ENCODE measurements at regions not wholly inside any gene's neighbourhood (a gene's known extent, or its start where the extent isn't known, plus 50 kb on each side); places are given as distances from the start of the nearest gene placed in this dataset.

DNA sequence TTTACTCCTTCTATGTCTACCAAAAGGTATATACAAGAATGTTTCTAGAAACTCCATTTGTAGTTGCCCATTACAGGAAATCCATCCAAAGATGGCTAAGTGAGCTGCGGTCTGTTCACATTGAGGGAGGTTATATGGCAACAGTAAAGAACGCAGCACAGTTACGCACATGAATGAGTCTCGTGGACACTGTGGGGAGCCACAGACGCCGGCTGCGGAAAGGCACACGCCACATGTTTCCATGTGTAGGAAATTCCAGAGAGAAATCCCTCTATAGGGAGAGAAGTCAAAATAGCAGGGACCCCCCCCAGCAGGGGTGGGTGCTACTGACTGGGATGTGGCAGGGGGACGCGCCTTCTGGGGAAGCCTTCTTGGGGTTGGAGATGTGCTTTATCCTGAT lies 139.0 kb upstream of the NCOR2 start:
- no peak for TF ChIP-seq CTCF (IDR thresholded peaks at IDR 0.05; ENCODE audit: low read depth, low read length, missing control alignments)
- H3K4me3 ChIP-seq (ENCODE audit: low read depth, low read length): no peak overlapping the region
- in situ Hi-C loops (cut with HindIII; ENCODE audit: low sequenced_read_pairs): no loop called here
- no peak for DNase-seq (ENCODE audit: low read depth)

GRCh38 chr12:124705545-124706138 lies 138.2 kb upstream of the NCOR2 start:
- in situ Hi-C loops (cut with HindIII; ENCODE audit: low sequenced_read_pairs): no loop called here
- no peak for DNase-seq (ENCODE audit: low read depth)

GRCh38 chr12:124704619-124705018 lies 137.2 kb upstream of the NCOR2 start:
- no peak for DNase-seq (ENCODE audit: low read depth)

More at GRCh38 chr12:124705545-124706138, 138.2 kb upstream of the NCOR2 start:
- no peak for TF ChIP-seq CTCF (IDR thresholded peaks at IDR 0.05; ENCODE audit: low read depth, low read length, missing control alignments)
- H3K4me3 ChIP-seq (ENCODE audit: low read depth, low read length): no peak overlapping the region

GRCh38 chr12:124703856-124704255 lies 136.4 kb upstream of the NCOR2 start:
- no peak for TF ChIP-seq CTCF (IDR thresholded peaks at IDR 0.05; ENCODE audit: low read depth, low read length, missing control alignments)
- DNase-seq (ENCODE audit: low read depth): no peak
- in situ Hi-C loops (cut with HindIII; ENCODE audit: low sequenced_read_pairs): no loop called here
- H3K4me3 ChIP-seq (ENCODE audit: low read depth, low read length): no peak overlapping the region

More at GRCh38 chr12:124704619-124705018, 137.2 kb upstream of the NCOR2 start:
- no peak overlapping the region for H3K4me3 ChIP-seq (ENCODE audit: low read depth, low read length)
- TF ChIP-seq CTCF (IDR thresholded peaks at IDR 0.05; ENCODE audit: low read depth, low read length, missing control alignments): no peak
- in situ Hi-C loops (cut with HindIII; ENCODE audit: low sequenced_read_pairs): no loop called here

- no peak for DNase-seq (ENCODE audit: low read depth)
- no peak for TF ChIP-seq CTCF (IDR thresholded peaks at IDR 0.05; ENCODE audit: low read depth, low read length, missing control alignments)
- in situ Hi-C loops (cut with HindIII; ENCODE audit: low sequenced_read_pairs): no loop called here
- H3K4me3 ChIP-seq (ENCODE audit: low read depth, low read length): no peak overlapping the region
Observed at GRCh38 chr12:124702736-124703135, 135.3 kb upstream of the NCOR2 start.

DNA sequence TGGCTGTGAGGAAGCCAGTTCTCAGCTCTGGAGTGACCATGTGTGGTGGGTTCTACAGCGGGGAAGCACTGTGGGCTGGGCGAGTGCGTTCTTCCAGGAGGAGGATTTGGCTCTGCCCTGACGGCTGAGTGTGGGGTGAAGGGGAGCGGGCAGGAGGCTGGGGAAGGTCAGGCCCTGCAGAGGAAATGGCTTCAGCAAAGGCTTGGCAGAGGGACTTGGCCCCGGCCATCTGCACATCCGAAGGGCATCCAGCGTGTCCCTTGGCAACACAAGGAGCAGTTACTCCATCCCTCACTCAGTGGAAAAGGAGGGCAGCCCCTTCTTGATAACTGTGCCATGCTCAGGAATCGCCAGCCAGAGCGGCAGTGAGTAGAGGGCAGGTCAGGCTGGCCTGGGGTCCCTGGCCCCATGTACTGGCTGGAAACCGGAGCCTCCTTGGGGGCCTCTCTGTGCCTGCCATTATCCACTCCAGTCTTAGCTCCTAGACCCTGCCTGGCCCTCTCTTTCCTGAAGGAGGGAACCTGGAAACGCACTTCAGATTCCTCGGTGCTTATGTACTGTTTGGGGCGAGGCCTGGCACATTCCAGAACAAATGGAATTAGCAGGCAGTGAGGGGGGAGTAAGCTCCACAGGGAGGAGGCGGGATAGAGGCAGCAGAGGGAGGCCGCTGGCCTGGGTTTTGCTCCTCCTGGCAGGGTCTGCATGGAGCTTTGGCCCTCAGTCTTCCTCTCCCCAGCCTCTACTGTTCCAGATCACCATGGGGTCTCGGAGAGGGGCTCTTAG lies 133.6 kb upstream of the NCOR2 start:
- in situ Hi-C loops (cut with HindIII; ENCODE audit: low sequenced_read_pairs): no loop called here
- TF ChIP-seq CTCF (IDR thresholded peaks at IDR 0.05; ENCODE audit: low read depth, low read length, missing control alignments): no peak
- no peak overlapping the region for H3K4me3 ChIP-seq (ENCODE audit: low read depth, low read length)
- no peak for DNase-seq (ENCODE audit: low read depth)

All from astrocyte of the cerebellum (primary cell).